Activated B cell treated with CpG ODN at 0.5 μM for 24 hours (primary cell): ENCODE measurements at regions not wholly inside any gene's neighbourhood (a gene's known extent, or its start where the extent isn't known, plus 50 kb on each side); places are given as distances from the start of the nearest gene placed in this dataset.

Source experiments
- ATAC-seq: fragments of 200-7000 bp; cut with Tn5 transposase; one replicate; pipeline ENCODE4 v1.10.0; 2021; ENCODE audit warnings: low read depth, mild to moderate bottlenecking, moderate library complexity
- CTCF ChIA-PET: fragments of 350-600 bp; sonication (Branson Sonifier 250); formaldehyde crosslinking; loops from one replicate; lab custom pipeline; 2021; ENCODE audit warnings: antibody characterized with exemption; lab: Charles Lee
- POLR2A ChIA-PET: fragments of 350-600 bp; sonication (Branson Sonifier 250); formaldehyde crosslinking; loops from one replicate; lab custom pipeline; 2021; ENCODE audit warnings: antibody characterized with exemption; lab: Charles Lee
- DNase-seq: peaks from one replicate; pipeline ENCODE4 v3.0.0; 2022
- H3K27ac Mint-ChIP-seq: one replicate; pipeline ENCODE4 v1.8.0; 2020; ENCODE audit warnings: mixed read lengths
- H3K27me3 Mint-ChIP-seq: one replicate; pipeline ENCODE4 v1.8.0; 2021; ENCODE audit warnings: mixed read lengths
- H3K36me3 Mint-ChIP-seq: one replicate; pipeline ENCODE4 v1.8.0; 2021; ENCODE audit warnings: low read depth, mixed read lengths
- H3K4me1 Mint-ChIP-seq: one replicate; pipeline ENCODE4 v1.8.0; 2021; ENCODE audit warnings: mixed read lengths
- H3K4me3 Mint-ChIP-seq: one replicate; pipeline ENCODE4 v1.8.0; 2020; ENCODE audit warnings: mild to moderate bottlenecking, mixed read lengths
- H3K9me3 Mint-ChIP-seq: one replicate; pipeline ENCODE4 v1.8.0; 2020; ENCODE audit warnings: mixed read lengths
- intact Hi-C: fragments of 100-400 bp; cut with micrococcal nuclease; formaldehyde crosslinking; loops from one replicate; pipeline ENCODE4 v1.15.1; 2024
- TF ChIP-seq, protein P1 (sequence below): fragments of 200-600 bp; IDR thresholded peaks from one replicate; pipeline ENCODE4 v1.8.0; 2022; ENCODE audit warnings: antibody characterized with exemption, mild to moderate bottlenecking

DNA sequence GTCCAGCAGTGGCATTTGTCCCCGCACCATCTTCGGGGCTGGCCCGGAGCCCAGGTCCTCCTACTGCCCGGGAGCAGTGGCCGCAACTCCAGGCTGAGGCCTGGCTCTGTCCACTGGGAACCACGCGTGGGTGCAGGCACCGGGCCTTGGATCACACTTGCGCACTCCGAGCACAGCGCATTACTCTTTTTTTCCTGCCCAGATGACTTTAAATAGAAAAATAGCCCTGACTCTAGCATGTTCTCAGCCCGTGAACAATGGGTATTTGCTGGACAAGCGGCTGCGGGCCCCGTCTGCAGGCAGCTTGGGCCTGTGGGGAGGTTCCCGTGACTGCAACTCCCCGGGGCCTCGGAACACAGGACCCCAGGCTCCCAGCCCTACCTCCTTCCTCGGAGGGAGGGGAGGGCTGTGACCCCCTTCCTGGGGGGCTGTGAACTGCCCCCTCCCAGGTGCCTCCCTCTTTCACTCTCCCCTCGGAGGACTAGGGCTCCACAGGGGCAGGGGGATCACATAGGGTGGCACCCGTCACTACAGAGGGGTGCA, 162.2 kb downstream of the TBXT start:
- no peaks in the 10 kb centered on the region for H3K36me3 Mint-ChIP-seq
- peaks cover 5% of the 10 kb centered on the region for H3K4me1 Mint-ChIP-seq
- CTCF ChIA-PET = no interaction called here
- no peak overlapping the region for H3K4me3 Mint-ChIP-seq
- no peaks in the 10 kb centered on the region for H3K9me3 Mint-ChIP-seq
- ATAC-seq = no peak
- POLR2A ChIA-PET = no interaction called here
- TF ChIP-seq, protein P1, sequence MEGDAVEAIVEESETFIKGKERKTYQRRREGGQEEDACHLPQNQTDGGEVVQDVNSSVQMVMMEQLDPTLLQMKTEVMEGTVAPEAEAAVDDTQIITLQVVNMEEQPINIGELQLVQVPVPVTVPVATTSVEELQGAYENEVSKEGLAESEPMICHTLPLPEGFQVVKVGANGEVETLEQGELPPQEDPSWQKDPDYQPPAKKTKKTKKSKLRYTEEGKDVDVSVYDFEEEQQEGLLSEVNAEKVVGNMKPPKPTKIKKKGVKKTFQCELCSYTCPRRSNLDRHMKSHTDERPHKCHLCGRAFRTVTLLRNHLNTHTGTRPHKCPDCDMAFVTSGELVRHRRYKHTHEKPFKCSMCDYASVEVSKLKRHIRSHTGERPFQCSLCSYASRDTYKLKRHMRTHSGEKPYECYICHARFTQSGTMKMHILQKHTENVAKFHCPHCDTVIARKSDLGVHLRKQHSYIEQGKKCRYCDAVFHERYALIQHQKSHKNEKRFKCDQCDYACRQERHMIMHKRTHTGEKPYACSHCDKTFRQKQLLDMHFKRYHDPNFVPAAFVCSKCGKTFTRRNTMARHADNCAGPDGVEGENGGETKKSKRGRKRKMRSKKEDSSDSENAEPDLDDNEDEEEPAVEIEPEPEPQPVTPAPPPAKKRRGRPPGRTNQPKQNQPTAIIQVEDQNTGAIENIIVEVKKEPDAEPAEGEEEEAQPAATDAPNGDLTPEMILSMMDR = no peak
- H3K27me3 Mint-ChIP-seq = peaks cover 58% of the 10 kb centered on the region
- no peak overlapping the region for H3K27ac Mint-ChIP-seq
- DNase-seq = no peak
- intact Hi-C loops = no loop called here

DNA sequence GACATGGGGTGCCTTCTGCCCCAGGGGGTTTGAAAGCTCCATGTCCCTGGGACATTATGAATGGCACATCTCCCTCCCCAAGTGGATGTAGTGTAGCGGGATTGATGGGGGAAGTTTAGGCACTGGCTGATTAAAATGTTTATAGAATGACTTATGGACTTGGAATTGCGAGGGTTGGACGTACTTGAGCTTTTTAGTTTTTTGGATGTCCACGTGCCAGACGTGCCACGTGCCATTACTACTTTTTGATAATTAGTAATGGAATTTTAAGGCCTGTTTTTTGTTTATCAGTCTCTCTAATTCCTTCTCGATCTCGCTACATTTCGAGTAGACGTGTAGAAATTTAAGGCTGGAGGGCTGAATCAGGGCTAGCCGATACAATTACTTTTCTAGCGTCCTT, 162.8 kb downstream of the TBXT start:
- Mint-ChIP-seq H3K36me3 (no peaks in the 10 kb centered on the region), H3K4me3 (no peak overlapping the region), H3K27me3 (peaks cover 54% of the 10 kb centered on the region), H3K27ac (no peak overlapping the region), H3K4me1 (peaks cover 5% of the 10 kb centered on the region), H3K9me3 (no peaks in the 10 kb centered on the region)
- intact Hi-C loops = no loop called here
- POLR2A ChIA-PET = no interaction called here
- TF ChIP-seq, protein P1 = no peak
- no peak for DNase-seq
- ATAC-seq = no peak
- CTCF ChIA-PET = no interaction called here

DNA sequence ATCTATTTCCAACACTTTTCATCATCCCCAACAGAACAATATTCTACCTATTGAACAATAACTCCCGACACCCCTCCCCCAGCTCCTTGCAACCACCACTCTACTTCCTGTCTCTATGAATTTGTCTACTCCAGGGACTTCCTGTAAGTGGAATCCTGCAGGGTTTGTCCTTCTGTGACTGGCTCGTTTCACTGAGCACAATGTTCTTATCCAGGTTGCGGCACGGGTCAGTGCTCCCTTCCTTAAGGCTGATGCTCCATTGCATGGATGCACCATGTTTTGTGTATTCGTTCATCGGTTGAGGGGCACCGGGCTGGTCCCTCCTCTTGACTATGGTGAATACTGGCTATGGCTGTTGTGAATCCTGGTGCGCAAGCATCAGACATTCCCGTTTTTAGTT, 163.2 kb downstream of the TBXT start:
- no peaks in the 10 kb centered on the region for H3K9me3 Mint-ChIP-seq
- H3K27me3 Mint-ChIP-seq = peaks cover 50% of the 10 kb centered on the region

DNA sequence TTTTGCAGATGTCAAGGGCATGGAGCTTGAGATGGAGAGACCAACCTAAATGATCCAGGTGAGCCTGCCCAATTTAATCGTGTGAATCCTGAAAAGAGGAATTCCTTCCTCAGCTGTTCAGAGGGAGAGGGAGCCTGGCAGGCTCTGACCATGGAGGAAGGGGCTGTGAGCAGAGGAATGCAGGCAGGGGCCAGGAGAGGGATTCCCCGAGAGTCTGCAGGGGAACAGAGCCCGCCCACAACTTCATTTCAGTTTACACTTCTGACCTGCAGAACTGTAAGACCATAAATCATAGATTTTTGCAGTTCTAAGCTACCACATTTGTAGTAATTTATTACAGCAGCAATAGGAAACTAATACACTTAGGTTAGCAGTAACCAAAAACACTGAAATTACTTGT, 164.1 kb downstream of the TBXT start:
- no peak for DNase-seq
- H3K4me1 Mint-ChIP-seq = peaks cover 5% of the 10 kb centered on the region
- H3K36me3 Mint-ChIP-seq = no peaks in the 10 kb centered on the region
- ChIA-PET POLR2A (no interaction called here), CTCF (no interaction called here)
- TF ChIP-seq, protein P1 = no peak
- no peak for ATAC-seq
- H3K9me3 Mint-ChIP-seq = no peaks in the 10 kb centered on the region
- intact Hi-C loops = no loop called here
- no peak overlapping the region for H3K27ac Mint-ChIP-seq
- no peak overlapping the region for H3K4me3 Mint-ChIP-seq
- peaks cover 49% of the 10 kb centered on the region for H3K27me3 Mint-ChIP-seq

More for the DNA sequence above, 163.2 kb downstream of the TBXT start:
- H3K4me3 Mint-ChIP-seq = no peak overlapping the region
- intact Hi-C loops = no loop called here
- ATAC-seq = no peak
- peaks cover 5% of the 10 kb centered on the region for H3K4me1 Mint-ChIP-seq
- H3K36me3 Mint-ChIP-seq = no peaks in the 10 kb centered on the region
- no peak for DNase-seq
- CTCF ChIA-PET = no interaction called here
- TF ChIP-seq, protein P1 = no peak
- no peak overlapping the region for H3K27ac Mint-ChIP-seq
- POLR2A ChIA-PET = no interaction called here

DNA sequence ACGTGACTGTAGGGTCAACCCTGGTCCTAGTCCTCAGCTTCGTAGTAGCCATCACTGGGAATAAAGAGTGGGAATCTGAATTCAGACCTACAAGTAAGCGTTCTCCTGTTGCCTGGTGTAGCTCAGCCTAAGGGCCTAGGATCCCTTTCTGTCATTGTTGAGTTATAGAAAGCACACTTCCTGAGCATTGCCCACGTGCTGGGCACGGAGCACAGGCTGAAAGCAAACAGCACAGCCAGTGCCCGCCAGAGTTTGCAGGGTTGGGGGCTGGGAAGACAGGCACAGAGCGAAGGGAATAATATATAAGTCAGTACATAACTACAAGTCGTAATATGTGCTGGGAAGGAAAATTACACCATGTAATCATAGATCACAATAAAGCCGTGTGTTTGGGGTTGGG, 166.3 kb downstream of the TBXT start:
- intact Hi-C loops = no loop called here
- ChIA-PET POLR2A (no interaction called here), CTCF (no interaction called here)
- Mint-ChIP-seq H3K4me1 (peaks cover 3% of the 10 kb centered on the region), H3K36me3 (no peaks in the 10 kb centered on the region), H3K9me3 (no peaks in the 10 kb centered on the region), H3K4me3 (no peak overlapping the region), H3K27ac (no peak overlapping the region), H3K27me3 (peaks cover 35% of the 10 kb centered on the region)
- ATAC-seq (no peak), DNase-seq (no peak)
- TF ChIP-seq, protein P1 = no peak
